GM12892 (cell line): ENCODE measurements at regions not wholly inside any gene's neighbourhood (a gene's known extent, or its start where the extent isn't known, plus 50 kb on each side); places are given as distances from the start of the nearest gene placed in this dataset.
"Not testable (repeated sequence)": the region's sequence is repeated elsewhere in the genome, so short reads cannot be mapped to it uniquely, and the experiment has no call there.

ENCODE experiments used
- DNase-seq: peaks from one replicate; pipeline ENCODE4 v3.0.0; 2011; ENCODE audit not compliant: insufficient read length
- FAIRE-seq: peaks from 2 replicates; lab custom pipeline; 2011; peaks lifted over from hg19 to GRCh38; lab: Jason Lieb, UNC
- POLR2A ChIP-seq: IDR thresholded peaks from 2 replicates; pipeline ENCODE4 v1.6.1; 2011; ENCODE audit warnings: low read depth, low read length, control low read depth
- POLR2AphosphoS5 ChIP-seq: IDR thresholded peaks from 2 replicates; pipeline ENCODE4 v1.6.1; 2011; ENCODE audit warnings: low read depth, low read length, control low read depth
- TAF1 ChIP-seq: IDR thresholded peaks from 2 replicates; pipeline ENCODE4 v1.6.1; 2011; ENCODE audit warnings: low read depth, mild to moderate bottlenecking, control low read depth, low read length, borderline replicate concordance

DNA sequence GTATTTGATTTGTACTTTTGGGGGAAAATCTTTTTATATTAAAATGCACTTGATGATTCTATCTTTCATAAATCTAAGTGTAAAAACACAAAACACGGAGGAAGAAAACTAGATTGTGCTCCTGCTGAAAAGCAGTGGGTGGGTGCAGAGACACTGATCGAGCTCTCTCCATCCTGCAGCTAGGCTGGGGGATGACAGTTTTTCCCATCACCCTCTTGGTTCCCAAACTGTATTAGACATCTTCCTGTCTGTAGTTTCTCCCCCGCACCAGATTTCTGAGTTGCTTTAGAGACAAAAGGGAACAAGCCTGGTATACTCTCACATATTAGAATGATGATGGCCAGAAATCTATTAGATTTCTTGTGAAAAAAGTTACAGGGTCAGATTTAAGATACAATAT lies 99.6 kb downstream of the FAM114A2 start:
- no peak for FAIRE-seq

GRCh38 chr5:153938191-153938842 lies 100.4 kb downstream of the FAM114A2 start:
- DNase-seq: no peak
- no peak for TF ChIP-seq POLR2A
- no peak for TF ChIP-seq POLR2AphosphoS5
- TF ChIP-seq TAF1: no peak
- FAIRE-seq: no peak

More for the DNA sequence above, 99.6 kb downstream of the FAM114A2 start:
- no peak for DNase-seq
- TF ChIP-seq TAF1 (no peak), POLR2AphosphoS5 (no peak), POLR2A (no peak)

- FAIRE-seq: no peak
- TF ChIP-seq POLR2AphosphoS5 (no peak), TAF1 (no peak), POLR2A (no peak)
- no peak for DNase-seq
Measured at GRCh38 chr5:153937661-153938060, 101.0 kb downstream of the FAM114A2 start.

DNA sequence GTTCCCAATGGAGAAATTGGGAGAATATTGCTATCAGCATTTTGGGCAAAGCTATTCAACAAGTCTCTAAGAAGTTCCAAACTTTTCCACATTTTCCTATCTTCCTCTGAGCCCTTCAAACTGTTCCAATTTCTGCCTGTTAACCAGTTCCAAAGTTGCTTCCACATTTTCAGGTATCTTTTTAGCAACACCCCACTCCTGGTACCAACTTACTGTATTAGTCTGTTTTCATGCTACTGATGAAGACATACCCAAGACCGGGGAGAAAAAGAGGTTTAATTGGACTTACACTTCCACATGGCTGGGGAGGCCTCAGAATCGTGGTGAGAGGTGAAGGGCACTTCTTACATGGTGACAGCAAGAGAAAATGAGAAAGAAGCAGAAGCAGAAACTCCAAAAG lies 103.6 kb downstream of the FAM114A2 start:
- FAIRE-seq, DNase-seq: not testable (repeated sequence)

DNA sequence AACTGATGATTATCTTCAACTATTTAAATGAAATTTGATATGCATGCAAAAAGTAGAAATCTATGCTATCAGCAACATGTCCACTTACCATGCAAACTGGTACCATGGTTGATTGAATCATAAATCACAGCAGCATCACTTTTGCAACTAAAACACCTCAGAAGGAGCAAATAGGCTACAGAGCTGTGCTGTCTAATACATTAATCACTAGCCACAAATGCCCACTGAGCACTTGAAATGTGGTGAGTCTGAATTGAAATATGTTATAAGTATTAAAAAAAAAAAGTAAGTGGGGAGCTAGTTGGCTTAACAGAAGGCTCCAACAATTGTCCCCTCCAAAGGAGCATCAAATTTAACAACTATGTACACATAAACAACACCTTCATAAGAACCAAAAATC lies 112.5 kb downstream of the FAM114A2 start:
- FAIRE-seq (no peak), DNase-seq (no peak)
- TF ChIP-seq POLR2A (no peak), POLR2AphosphoS5 (no peak), TAF1 (no peak)

GRCh38 chr5:153919161-153919560 lies 119.5 kb downstream of the FAM114A2 start:
- FAIRE-seq: no peak
- TF ChIP-seq POLR2AphosphoS5 (no peak), POLR2A (no peak), TAF1 (no peak)
- no peak for DNase-seq

DNA sequence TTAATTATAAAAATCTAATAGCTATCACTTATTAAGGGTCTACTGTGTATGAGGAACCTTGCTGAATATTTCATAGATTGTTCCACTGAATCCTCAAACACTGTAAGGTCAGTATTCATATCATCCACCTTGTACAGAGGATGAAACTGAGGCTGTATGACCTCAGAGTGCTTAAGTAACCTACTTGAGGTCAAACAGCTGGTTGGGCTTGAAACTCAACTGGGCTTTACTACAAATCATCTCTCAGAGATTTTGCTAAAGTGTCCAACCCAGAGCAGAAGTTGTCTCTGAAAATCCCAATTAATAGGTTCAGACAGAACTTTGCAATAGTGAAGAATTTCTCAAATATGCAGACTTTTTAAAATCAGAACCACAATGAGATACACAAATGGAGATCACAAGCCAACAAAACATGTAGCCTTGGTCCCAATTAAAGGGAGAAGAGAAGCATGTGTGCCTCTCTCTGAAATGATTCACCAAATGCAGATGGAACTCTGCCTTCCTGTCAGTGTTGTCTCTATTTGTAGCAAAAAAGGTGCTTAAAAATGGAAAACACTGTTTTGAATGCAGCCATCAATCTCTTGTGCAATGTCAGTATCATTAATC lies 131.4 kb downstream of the FAM114A2 start:
- FAIRE-seq (no peak), DNase-seq (no peak)
- TF ChIP-seq TAF1 (no peak), POLR2AphosphoS5 (no peak), POLR2A (no peak)

DNA sequence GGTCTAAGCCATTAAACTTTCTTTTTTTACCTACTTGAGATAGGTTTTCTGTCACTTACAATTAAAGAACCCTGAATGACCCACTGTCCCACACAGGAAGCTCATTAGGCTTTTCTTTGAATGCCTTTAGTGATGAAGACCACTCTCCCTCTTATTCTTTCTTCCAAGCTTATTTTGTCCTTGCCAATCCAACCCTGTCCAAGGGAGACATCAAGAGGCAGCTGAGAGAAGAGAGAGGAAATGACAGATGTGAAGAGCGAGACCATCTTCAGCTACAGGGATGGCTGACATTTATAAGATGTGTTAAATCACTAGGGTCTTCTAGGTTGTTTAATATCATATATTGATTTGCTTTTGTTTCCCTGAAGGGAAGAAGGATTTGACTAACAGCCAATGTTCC lies 133.5 kb downstream of the FAM114A2 start:
- FAIRE-seq (no peak), DNase-seq (no peak)
- TF ChIP-seq POLR2A (no peak), TAF1 (no peak), POLR2AphosphoS5 (no peak)

DNA sequence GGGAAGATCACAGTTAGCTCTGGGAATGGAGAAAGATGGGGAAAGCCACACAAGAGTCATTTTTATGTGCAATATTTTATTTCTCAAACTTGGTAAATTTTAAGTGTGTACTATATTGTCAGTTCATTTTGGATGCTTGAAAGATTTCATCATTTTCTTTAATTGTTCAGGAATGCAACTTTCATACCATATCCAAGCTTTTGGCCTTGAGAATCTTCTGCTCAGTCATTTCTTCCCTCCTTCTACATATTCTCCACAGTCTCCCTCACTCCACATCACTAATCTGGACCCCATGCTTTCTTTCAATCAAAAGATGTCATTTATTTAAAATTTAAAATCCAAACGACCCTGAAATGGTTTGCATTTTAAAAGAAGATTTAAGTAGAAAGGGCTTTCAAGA lies 135.4 kb downstream of the FAM114A2 start:
- no peak for FAIRE-seq
- no peak for DNase-seq
- TF ChIP-seq POLR2AphosphoS5 (no peak), POLR2A (no peak), TAF1 (no peak)

DNA sequence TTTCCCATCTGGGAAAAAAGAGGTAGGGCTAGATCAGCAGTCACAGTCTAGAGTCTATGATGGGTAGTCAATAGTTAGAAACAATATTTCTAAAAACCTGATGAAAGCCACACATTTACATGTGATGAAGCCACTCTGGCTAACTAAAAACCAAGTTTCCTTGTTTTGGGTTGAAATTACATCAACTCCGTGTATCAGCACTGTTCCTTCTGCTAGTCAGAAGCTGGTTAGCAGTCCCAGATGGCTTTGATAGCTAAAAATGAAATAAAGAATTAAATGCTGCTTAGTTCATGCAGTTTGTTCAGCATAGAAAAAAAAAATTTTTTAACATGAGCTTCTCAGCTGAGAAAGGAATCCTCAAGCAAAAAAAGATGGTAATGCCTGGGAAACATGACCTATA lies 136.7 kb downstream of the FAM114A2 start:
- no peak for TF ChIP-seq POLR2A
- TF ChIP-seq TAF1: no peak
- no peak for TF ChIP-seq POLR2AphosphoS5
- DNase-seq (no peak), FAIRE-seq (no peak)

DNA sequence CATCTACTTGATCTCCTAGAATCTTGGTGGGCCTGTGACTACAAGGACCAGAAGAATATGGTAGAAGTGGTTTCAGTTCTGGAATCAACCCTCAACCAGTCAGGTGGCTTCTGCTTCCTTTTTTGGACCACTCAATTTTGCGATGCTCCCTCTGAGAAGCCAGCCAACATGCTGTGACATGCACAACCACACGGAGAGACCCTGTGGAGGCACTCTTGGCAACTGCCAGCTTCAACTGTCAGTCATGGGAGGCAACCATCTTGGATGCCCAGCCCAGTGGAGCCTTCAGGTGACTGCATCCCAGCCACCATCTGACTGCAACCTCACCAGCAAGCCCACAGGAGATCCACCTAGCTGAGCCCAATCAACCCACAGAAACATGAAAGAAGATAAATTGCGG lies 137.3 kb downstream of the FAM114A2 start:
- FAIRE-seq (no peak), DNase-seq (no peak)
- TF ChIP-seq POLR2AphosphoS5: no peak
- no peak for TF ChIP-seq POLR2A
- no peak for TF ChIP-seq TAF1

DNA sequence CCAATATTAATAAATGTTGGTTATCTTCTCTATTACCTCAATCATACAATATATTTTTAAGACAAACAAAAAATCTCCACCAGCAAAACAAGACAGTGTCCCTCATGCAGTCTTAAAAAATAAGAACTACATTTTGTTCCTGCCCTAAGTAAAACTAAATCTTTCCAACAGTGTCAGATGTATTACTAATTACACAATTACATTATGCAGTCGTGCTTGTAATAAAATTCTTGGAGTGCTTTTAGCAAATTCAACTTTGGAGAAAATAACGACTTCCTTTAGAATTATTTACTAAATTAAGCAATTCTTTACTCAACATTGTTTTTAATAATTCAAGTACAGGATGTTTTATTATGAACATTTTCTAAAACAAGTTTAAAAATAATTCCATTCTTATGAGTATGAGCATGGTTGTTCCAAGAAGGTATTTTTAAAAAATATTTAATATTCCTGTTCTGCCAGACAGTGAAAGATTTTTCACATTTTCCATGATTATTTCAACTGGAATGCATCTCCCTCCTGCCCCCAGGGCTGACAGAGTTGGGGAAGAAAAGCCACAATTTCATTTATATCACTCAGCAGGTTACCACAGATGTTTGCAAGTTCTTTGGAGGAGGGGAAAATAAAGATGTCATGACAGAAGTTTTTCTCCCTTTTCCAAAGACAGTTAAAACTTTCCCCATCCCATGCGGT lies 137.9 kb downstream of the FAM114A2 start:
- no peak for FAIRE-seq
- DNase-seq: no peak
- TF ChIP-seq TAF1 (no peak), POLR2A (no peak), POLR2AphosphoS5 (no peak)
